Panc1 (cell line): ENCODE measurements at regions not wholly inside any gene's neighbourhood (a gene's known extent, or its start where the extent isn't known, plus 50 kb on each side); places are given as distances from the start of the nearest gene placed in this dataset.

Source experiments
- ATAC-seq: fragments of 200-7000 bp; cut with Tn5 transposase; 2 replicates; pipeline ENCODE4 v1.9.1; 2020; ENCODE audit warnings: mild to moderate bottlenecking, moderate library complexity
- BruUV-seq: library from RNA; stranded (reverse); fragments of 400-500 nt; replicated peaks from 2 replicates; lab custom pipeline; 2021; lab: Mats Ljungman, UMichigan
- CTCF ChIA-PET: fragments of 300-600 bp; sonication (Branson Sonifier 250); formaldehyde crosslinking; loops from one replicate; lab custom pipeline; 2022; ENCODE audit warnings: antibody characterized with exemption; lab: Charles Lee
- POLR2A ChIA-PET: fragments of 300-600 bp; sonication (Branson Sonifier 250); formaldehyde crosslinking; loops from one replicate; lab custom pipeline; 2022; ENCODE audit warnings: antibody characterized with exemption; lab: Charles Lee
- DNase-seq: peaks from one replicate; pipeline ENCODE4 v3.0.0-alpha.2; 2010; ENCODE audit warnings: low read depth, low spot score
- H3K27ac ChIP-seq: 2 replicates; pipeline ENCODE4 v1.5.1; 2011; ENCODE audit warnings: mild to moderate bottlenecking, low read length, inconsistent platforms
- H3K27me3 ChIP-seq: fragments of 200-500 bp; sonication (Bioruptor generic); 2 replicates; pipeline ENCODE4 v1.6.0; 2014; ENCODE audit warnings: low read length, inconsistent platforms; ENCODE audit not compliant: control insufficient read depth, insufficient read depth
- H3K36me3 ChIP-seq: fragments of 200-500 bp; sonication (Bioruptor generic); 2 replicates; pipeline ENCODE4 v1.5.1; 2014; ENCODE audit warnings: inconsistent platforms, mild to moderate bottlenecking, low read length, moderate library complexity; ENCODE audit not compliant: control insufficient read depth, insufficient read depth
- H3K4me1 ChIP-seq: 2 replicates; pipeline ENCODE4 v1.5.1; 2011; ENCODE audit warnings: inconsistent platforms, mild to moderate bottlenecking, low read length, moderate library complexity; ENCODE audit not compliant: control insufficient read depth, insufficient read depth
- H3K4me3 ChIP-seq, 2 experiments: 2 replicates each; pipeline ENCODE4 v1.5.1; 2011 to 2012; ENCODE audit warnings: low read depth in 2 of 2, low read length in 2 of 2, mild to moderate bottlenecking in 2 of 2, inconsistent platforms in 1 of 2, moderate library complexity in 1 of 2
- H3K9me3 ChIP-seq: fragments of 200-500 bp; sonication (Bioruptor generic); 2 replicates; pipeline ENCODE4 v1.5.1; 2014; ENCODE audit warnings: low read depth, mild to moderate bottlenecking, inconsistent platforms, low read length, moderate library complexity; ENCODE audit not compliant: control insufficient read depth, insufficient read depth
- CTCF ChIP-seq: fragments of 450-650 bp; IDR thresholded peaks from 2 replicates; pipeline ENCODE4 v1.5.1; 2017; ENCODE audit warnings: mild to moderate bottlenecking
- POLR2AphosphoS5 ChIP-seq: IDR thresholded peaks from 2 replicates; pipeline ENCODE4 v1.6.1; 2012; ENCODE audit warnings: mild to moderate bottlenecking, low read depth, low read length, moderate library complexity
- REST ChIP-seq, 2 experiments: IDR thresholded peaks; 2 replicates each; pipeline ENCODE4 v1.6.1; 2011 to 2012; ENCODE audit warnings: low read depth in 2 of 2, control low read depth in 1 of 2, low read length in 1 of 2, mild to moderate bottlenecking in 1 of 2, moderate library complexity in 1 of 2; ENCODE audit not compliant: insufficient read depth in 1 of 2
- SIN3A ChIP-seq: IDR thresholded peaks from 2 replicates; pipeline ENCODE4 v1.6.1; 2012; ENCODE audit warnings: low read depth, mild to moderate bottlenecking, low read length, moderate library complexity, borderline replicate concordance; ENCODE audit not compliant: insufficient read depth
- TCF7L2 ChIP-seq: IDR thresholded peaks from 2 replicates; pipeline ENCODE4 v1.6.1; 2011; ENCODE audit warnings: mild to moderate bottlenecking, low read depth, low read length, inconsistent platforms
- in situ Hi-C: cut with HindIII; loops from 2 replicates; pipeline ENCODE4 v1.10.0; 2016; ENCODE audit warnings: low sequenced_read_pairs, low pct_unique_long_range_greater_than_20kb
- intact Hi-C: fragments of 100-400 bp; cut with micrococcal nuclease; formaldehyde crosslinking; loops from one replicate; pipeline ENCODE4 v1.10.0; 2022; ENCODE audit not compliant: unreplicated experiment

GRCh38 chr5:124121198-124121597 lies 609.2 kb downstream of the CSNK1G3 start:
- intact Hi-C loops = no loop called here

DNA sequence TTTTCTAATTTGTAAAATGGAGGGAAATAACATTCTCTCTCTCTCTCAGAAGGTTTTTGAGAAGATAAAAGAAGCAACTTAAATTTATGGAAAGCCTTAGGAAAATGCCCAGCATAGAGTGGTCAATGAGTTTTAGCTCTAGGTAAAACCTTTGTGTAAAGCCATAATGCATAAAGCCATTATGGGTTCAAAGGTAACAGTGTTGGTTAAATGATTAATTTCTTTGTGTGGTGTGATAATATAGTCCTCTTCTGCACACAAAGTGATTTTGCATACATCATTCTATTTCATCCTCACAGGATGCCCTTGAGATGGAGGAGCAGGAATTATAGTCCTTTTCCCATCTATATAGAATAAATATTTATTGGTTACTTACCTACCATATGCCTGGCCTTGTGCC lies 602.9 kb downstream of the CSNK1G3 start:
- Histone ChIP-seq H3K4me1 (no peaks in the 10 kb centered on the region), H3K9me3 (no peaks in the 10 kb centered on the region), H3K27me3 (no peaks in the 10 kb centered on the region), H3K27ac (no peak overlapping the region), H3K36me3 (no peaks in the 10 kb centered on the region), H3K4me3 (no peak overlapping the region)
- TF ChIP-seq REST (IDR thresholded peaks at IDR 0.05; ENCODE audit: insufficient read depth in 1 of 2, low read depth in 2 of 2, low read length in 1 of 2) (no peak), POLR2AphosphoS5 (no peak), SIN3A (no peak), TCF7L2 (no peak), CTCF (no peak)
- CTCF ChIA-PET = no interaction called here
- no peak for ATAC-seq
- BruUV-seq = no TSS peak
- intact Hi-C loops (no loop called here), in situ Hi-C loops (no loop called here)
- POLR2A ChIA-PET = no interaction called here
- no peak for DNase-seq

More at GRCh38 chr5:124121198-124121597, 609.2 kb downstream of the CSNK1G3 start:
- TF ChIP-seq POLR2AphosphoS5 = no peak
- no peak for TF ChIP-seq SIN3A
- TF ChIP-seq CTCF = no peak
- TF ChIP-seq REST (IDR thresholded peaks at IDR 0.05; ENCODE audit: insufficient read depth in 1 of 2, low read depth in 2 of 2, low read length in 1 of 2) = no peak
- TF ChIP-seq TCF7L2 = no peak
- no peaks in the 10 kb centered on the region for H3K27me3 ChIP-seq
- no peak overlapping the region for H3K4me3 ChIP-seq
- POLR2A ChIA-PET = no interaction called here
- in situ Hi-C loops = no loop called here
- CTCF ChIA-PET = no interaction called here
- no peaks in the 10 kb centered on the region for H3K36me3 ChIP-seq
- BruUV-seq = no TSS peak
- no peak for ATAC-seq
- H3K4me1 ChIP-seq = no peaks in the 10 kb centered on the region
- no peaks in the 10 kb centered on the region for H3K9me3 ChIP-seq
- no peak for DNase-seq
- H3K27ac ChIP-seq = no peak overlapping the region
